Keratinocyte (primary cell): ENCODE measurements at regions not wholly inside any gene's neighbourhood (a gene's known extent, or its start where the extent isn't known, plus 50 kb on each side); places are given as distances from the start of the nearest gene placed in this dataset.

Experiments
- EZH2 ChIP-seq: IDR thresholded peaks from one replicate; pipeline ENCODE4 v1.6.1; 2012; ENCODE audit warnings: inconsistent platforms, mild to moderate bottlenecking, low read length, moderate library complexity
- TF ChIP-seq, protein P1 (sequence below), 3 experiments: IDR thresholded peaks in 1 of 3; conservative IDR thresholded peaks in 1 of 3; optimal IDR thresholded peaks in 1 of 3; 2 replicates in 2 of 3; 3 replicates in 1 of 3; pipeline versions ENCODE3 to v1.5.1; 2011; ENCODE audit warnings: low read length in 3 of 3, mild to moderate bottlenecking in 3 of 3, moderate library complexity in 2 of 3, control low read depth in 1 of 3, inconsistent platforms in 1 of 3; ENCODE audit not compliant: insufficient read depth in 2 of 3; ENCODE audit errors: extremely low read depth in 1 of 3

DNA sequence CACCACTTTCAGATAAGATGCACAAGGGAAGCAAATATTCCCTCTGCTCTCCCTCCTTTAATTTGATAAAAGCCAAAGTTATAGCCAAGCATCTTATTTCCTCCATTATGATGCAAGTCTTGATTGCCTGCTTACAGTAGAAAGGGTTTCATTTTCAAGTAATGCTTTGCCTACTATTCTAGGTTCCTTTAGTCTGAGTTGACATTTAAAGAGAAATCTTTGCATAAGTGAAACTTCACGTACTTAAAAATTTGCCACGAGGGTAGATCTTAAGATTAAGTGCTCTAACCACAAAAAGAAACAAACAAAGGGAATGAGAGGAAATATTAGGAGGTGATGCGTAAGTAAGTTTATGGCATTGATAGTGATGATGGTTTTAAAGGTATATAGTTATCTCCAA is 78.1 kb upstream of the VWDE start:
- TF ChIP-seq, protein P1, sequence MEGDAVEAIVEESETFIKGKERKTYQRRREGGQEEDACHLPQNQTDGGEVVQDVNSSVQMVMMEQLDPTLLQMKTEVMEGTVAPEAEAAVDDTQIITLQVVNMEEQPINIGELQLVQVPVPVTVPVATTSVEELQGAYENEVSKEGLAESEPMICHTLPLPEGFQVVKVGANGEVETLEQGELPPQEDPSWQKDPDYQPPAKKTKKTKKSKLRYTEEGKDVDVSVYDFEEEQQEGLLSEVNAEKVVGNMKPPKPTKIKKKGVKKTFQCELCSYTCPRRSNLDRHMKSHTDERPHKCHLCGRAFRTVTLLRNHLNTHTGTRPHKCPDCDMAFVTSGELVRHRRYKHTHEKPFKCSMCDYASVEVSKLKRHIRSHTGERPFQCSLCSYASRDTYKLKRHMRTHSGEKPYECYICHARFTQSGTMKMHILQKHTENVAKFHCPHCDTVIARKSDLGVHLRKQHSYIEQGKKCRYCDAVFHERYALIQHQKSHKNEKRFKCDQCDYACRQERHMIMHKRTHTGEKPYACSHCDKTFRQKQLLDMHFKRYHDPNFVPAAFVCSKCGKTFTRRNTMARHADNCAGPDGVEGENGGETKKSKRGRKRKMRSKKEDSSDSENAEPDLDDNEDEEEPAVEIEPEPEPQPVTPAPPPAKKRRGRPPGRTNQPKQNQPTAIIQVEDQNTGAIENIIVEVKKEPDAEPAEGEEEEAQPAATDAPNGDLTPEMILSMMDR (optimal IDR thresholded peaks at IDR 0.05 in 1 of 3, IDR thresholded peaks at IDR 0.05 in 1 of 3, conservative IDR thresholded peaks at IDR 0.05 in 1 of 3; ENCODE audit: extremely low read depth in 1 of 3, insufficient read depth in 2 of 3, low read length in 3 of 3): no peak
- TF ChIP-seq EZH2: no peak
